ENCODE measurements at regions not wholly inside any gene's neighbourhood (a gene's known extent, or its start where the extent isn't known, plus 50 kb on each side); places are given as distances from the start of the nearest gene placed in this dataset.

GRCh38 chr7:67553378-67553777 is 556.7 kb downstream of the TYW1 start:
- Mint-ChIP-seq H3K27ac (ENCODE audit: unreplicated experiment) (no peak overlapping the region), H3K4me1 (no peaks in the 10 kb centered on the region), H3K36me3 (ENCODE audit: low read depth) (no peaks in the 10 kb centered on the region), H3K4me3 (no peak overlapping the region), H3K27me3 (ENCODE audit: low read depth) (peaks cover 11% of the 10 kb centered on the region), H3K9me3 (peaks cover 2% of the 10 kb centered on the region)
- DNase-seq (ENCODE audit: low read depth, low spot score): no peak
- no peak for TF ChIP-seq CTCF (conservative IDR thresholded peaks at IDR 0.05)

- H3K4me3 Mint-ChIP-seq: no peak overlapping the region
- TF ChIP-seq CTCF (conservative IDR thresholded peaks at IDR 0.05): no peak
- H3K36me3 Mint-ChIP-seq (ENCODE audit: low read depth): no peaks in the 10 kb centered on the region
- no peaks in the 10 kb centered on the region for H3K4me1 Mint-ChIP-seq
- no peak for DNase-seq (ENCODE audit: low read depth, low spot score)
- no peak overlapping the region for H3K27ac Mint-ChIP-seq (ENCODE audit: unreplicated experiment)
- peaks cover 18% of the 10 kb centered on the region for H3K27me3 Mint-ChIP-seq (ENCODE audit: low read depth)
- peaks cover 5% of the 10 kb centered on the region for H3K9me3 Mint-ChIP-seq
Observed at GRCh38 chr7:67554986-67555385, 558.4 kb downstream of the TYW1 start.

GRCh38 chr7:67564959-67565358 is 568.3 kb downstream of the TYW1 start:
- H3K9me3 Mint-ChIP-seq: peaks cover 2% of the 10 kb centered on the region
- H3K27me3 Mint-ChIP-seq (ENCODE audit: low read depth): peaks cover 10% of the 10 kb centered on the region
- no peak overlapping the region for H3K27ac Mint-ChIP-seq (ENCODE audit: unreplicated experiment)
- H3K4me1 Mint-ChIP-seq: no peaks in the 10 kb centered on the region
- TF ChIP-seq CTCF (conservative IDR thresholded peaks at IDR 0.05): no peak
- DNase-seq (ENCODE audit: low read depth, low spot score): no peak
- H3K4me3 Mint-ChIP-seq: no peak overlapping the region
- H3K36me3 Mint-ChIP-seq (ENCODE audit: low read depth): no peaks in the 10 kb centered on the region

GRCh38 chr7:67566101-67566500 is 569.5 kb downstream of the TYW1 start:
- DNase-seq (ENCODE audit: low read depth, low spot score): no peak
- TF ChIP-seq CTCF (conservative IDR thresholded peaks at IDR 0.05): no peak
- Mint-ChIP-seq H3K4me1 (no peaks in the 10 kb centered on the region), H3K27ac (ENCODE audit: unreplicated experiment) (no peak overlapping the region), H3K36me3 (ENCODE audit: low read depth) (no peaks in the 10 kb centered on the region), H3K27me3 (ENCODE audit: low read depth) (peaks cover 7% of the 10 kb centered on the region), H3K4me3 (no peak overlapping the region), H3K9me3 (peaks cover 6% of the 10 kb centered on the region)

GRCh38 chr7:67571026-67571545 is 574.5 kb downstream of the TYW1 start:
- Mint-ChIP-seq H3K36me3 (ENCODE audit: low read depth) (peaks cover 2% of the 10 kb centered on the region), H3K9me3 (peaks cover 21% of the 10 kb centered on the region), H3K4me3 (no peak overlapping the region), H3K4me1 (no peaks in the 10 kb centered on the region), H3K27ac (ENCODE audit: unreplicated experiment) (no peak overlapping the region), H3K27me3 (ENCODE audit: low read depth) (peaks cover 4% of the 10 kb centered on the region)
- no peak for TF ChIP-seq CTCF (conservative IDR thresholded peaks at IDR 0.05)
- DNase-seq (ENCODE audit: low read depth, low spot score): no peak

GRCh38 chr7:67573639-67574038 is 577.0 kb downstream of the TYW1 start:
- Mint-ChIP-seq H3K36me3 (ENCODE audit: low read depth) (peaks cover 2% of the 10 kb centered on the region), H3K4me3 (no peak overlapping the region), H3K9me3 (peaks cover 24% of the 10 kb centered on the region), H3K4me1 (no peaks in the 10 kb centered on the region), H3K27me3 (ENCODE audit: low read depth) (peaks cover 4% of the 10 kb centered on the region), H3K27ac (ENCODE audit: unreplicated experiment) (no peak overlapping the region)
- TF ChIP-seq CTCF (conservative IDR thresholded peaks at IDR 0.05): no peak
- no peak for DNase-seq (ENCODE audit: low read depth, low spot score)
